Keratinocyte (primary cell): ENCODE measurements at regions not wholly inside any gene's neighbourhood (a gene's known extent, or its start where the extent isn't known, plus 50 kb on each side); places are given as distances from the start of the nearest gene placed in this dataset.

ENCODE experiments used
- DNase-seq: peaks from one replicate; pipeline ENCODE4 v3.0.0-alpha.2; 2011; ENCODE audit warnings: low read depth, missing footprints, low spot score
- FAIRE-seq: peaks from 2 replicates; lab custom pipeline; 2011; peaks lifted over from hg19 to GRCh38; lab: Jason Lieb, UNC
- H2AFZ ChIP-seq: 2 replicates; pipeline ENCODE4 v1.6.0; 2012; ENCODE audit warnings: low read length, control low read depth, inconsistent platforms; ENCODE audit not compliant: control insufficient read depth
- H3K27ac ChIP-seq: 2 replicates; pipeline ENCODE4 v1.5.1; 2011; ENCODE audit warnings: low read length; ENCODE audit not compliant: control insufficient read depth, insufficient read depth
- H3K27me3 ChIP-seq: 3 replicates; pipeline ENCODE4 v1.6.0; 2011; ENCODE audit warnings: low read length; ENCODE audit not compliant: control insufficient read depth, insufficient read depth; ENCODE audit errors: extremely low read depth
- H3K36me3 ChIP-seq, 2 experiments: 2 replicates in 1 of 2; 3 replicates in 1 of 2; pipeline ENCODE4 v1.5.1; 2011; ENCODE audit warnings: low read length in 2 of 2, mild to moderate bottlenecking in 1 of 2; ENCODE audit not compliant: control insufficient read depth in 2 of 2, insufficient read depth in 2 of 2; ENCODE audit errors: extremely low read depth in 1 of 2
- H3K4me1 ChIP-seq: 3 replicates; pipeline ENCODE4 v1.5.1; 2011; ENCODE audit warnings: low read length; ENCODE audit not compliant: control insufficient read depth, insufficient read depth; ENCODE audit errors: extremely low read depth
- H3K4me2 ChIP-seq: 3 replicates; pipeline ENCODE4 v1.6.0; 2011; ENCODE audit warnings: low read depth, low read length; ENCODE audit not compliant: control insufficient read depth, insufficient read depth; ENCODE audit errors: extremely low read depth
- H3K4me3 ChIP-seq, 3 experiments: fragments of 200-600 bp in 1 of 3; sonication (generic) in 1 of 3; 2 replicates in 2 of 3; 3 replicates in 1 of 3; pipeline ENCODE4 v1.5.1; 2011 to 2016; ENCODE audit warnings: low read length in 3 of 3, mild to moderate bottlenecking in 3 of 3, control low read depth in 2 of 3, inconsistent platforms in 1 of 3, low read depth in 1 of 3, mixed read lengths in 1 of 3, mixed run types in 1 of 3, moderate library complexity in 1 of 3; ENCODE audit not compliant: control insufficient read depth in 2 of 3, insufficient read depth in 2 of 3; ENCODE audit errors: extremely low read depth in 1 of 3
- H3K79me2 ChIP-seq: 2 replicates; pipeline ENCODE4 v1.6.0; 2012; ENCODE audit warnings: low read length; ENCODE audit not compliant: control insufficient read depth, insufficient read depth
- H3K9ac ChIP-seq: 3 replicates; pipeline ENCODE4 v1.6.0; 2011; ENCODE audit warnings: low read length; ENCODE audit not compliant: control insufficient read depth, insufficient read depth; ENCODE audit errors: extremely low read depth
- H3K9me1 ChIP-seq: 3 replicates; pipeline ENCODE4 v1.6.0; 2011; ENCODE audit warnings: low read length; ENCODE audit not compliant: control insufficient read depth, insufficient read depth; ENCODE audit errors: extremely low read depth
- H3K9me3 ChIP-seq: 2 replicates; pipeline ENCODE4 v1.5.1; 2012; ENCODE audit warnings: low read depth, low read length; ENCODE audit not compliant: control insufficient read depth
- H4K20me1 ChIP-seq: 3 replicates; pipeline ENCODE4 v1.6.0; 2011; ENCODE audit warnings: low read length; ENCODE audit not compliant: control insufficient read depth, insufficient read depth; ENCODE audit errors: extremely low read depth
- CTCF ChIP-seq, 3 experiments: IDR thresholded peaks in 1 of 3; conservative IDR thresholded peaks in 1 of 3; optimal IDR thresholded peaks in 1 of 3; 2 replicates in 2 of 3; 3 replicates in 1 of 3; pipeline versions ENCODE3 to v1.5.1; 2011; ENCODE audit warnings: low read length in 3 of 3, mild to moderate bottlenecking in 3 of 3, moderate library complexity in 2 of 3, control low read depth in 1 of 3, inconsistent platforms in 1 of 3; ENCODE audit not compliant: insufficient read depth in 2 of 3; ENCODE audit errors: extremely low read depth in 1 of 3
- EZH2 ChIP-seq: IDR thresholded peaks from one replicate; pipeline ENCODE4 v1.6.1; 2012; ENCODE audit warnings: inconsistent platforms, mild to moderate bottlenecking, low read length, moderate library complexity
- dilution Hi-C: fragments of 300-500 bp; cut with MboI; formaldehyde crosslinking; loops from one replicate; pipeline ENCODE4 v1.7.0; 2020; ENCODE audit warnings: low sequenced_read_pairs; ENCODE audit not compliant: extremely low pct_ligation_motif_present

GRCh38 chr15:88719654-88720053 lies 80.8 kb downstream of the ISG20 start:
- H3K9ac ChIP-seq, result no peak overlapping the region
- H2AFZ ChIP-seq, result no peak overlapping the region
- dilution Hi-C loops, result no loop called here
- no peaks in the 10 kb centered on the region for H3K4me1 ChIP-seq
- no peaks in the 10 kb centered on the region for H3K9me1 ChIP-seq
- H3K79me2 ChIP-seq, result no peaks in the 10 kb centered on the region
- H3K9me3 ChIP-seq, result no peaks in the 10 kb centered on the region
- DNase-seq (no peak), FAIRE-seq (no peak)
- no peak overlapping the region for H3K4me2 ChIP-seq
- no peaks in the 10 kb centered on the region for H4K20me1 ChIP-seq
- H3K36me3 ChIP-seq, result no peaks in the 10 kb centered on the region
- H3K4me3 ChIP-seq, result no peak overlapping the region
- H3K27ac ChIP-seq, result no peak overlapping the region
- TF ChIP-seq EZH2 (no peak), CTCF (optimal IDR thresholded peaks at IDR 0.05 in 1 of 3, IDR thresholded peaks at IDR 0.05 in 1 of 3, conservative IDR thresholded peaks at IDR 0.05 in 1 of 3; ENCODE audit: extremely low read depth in 1 of 3, insufficient read depth in 2 of 3, low read length in 3 of 3) (no peak)
- no peaks in the 10 kb centered on the region for H3K27me3 ChIP-seq

- Histone ChIP-seq H3K27me3 (no peaks in the 10 kb centered on the region), H4K20me1 (no peaks in the 10 kb centered on the region), H3K4me2 (no peak overlapping the region), H3K4me3 (no peak overlapping the region), H2AFZ (no peak overlapping the region), H3K9ac (no peak overlapping the region), H3K27ac (no peak overlapping the region), H3K36me3 (no peaks in the 10 kb centered on the region), H3K4me1 (no peaks in the 10 kb centered on the region), H3K9me3 (no peaks in the 10 kb centered on the region), H3K79me2 (no peaks in the 10 kb centered on the region), H3K9me1 (no peaks in the 10 kb centered on the region)
- DNase-seq (no peak), FAIRE-seq (no peak)
- no peak for TF ChIP-seq EZH2
- TF ChIP-seq CTCF (optimal IDR thresholded peaks at IDR 0.05 in 1 of 3, IDR thresholded peaks at IDR 0.05 in 1 of 3, conservative IDR thresholded peaks at IDR 0.05 in 1 of 3; ENCODE audit: extremely low read depth in 1 of 3, insufficient read depth in 2 of 3, low read length in 3 of 3), result no peak
- dilution Hi-C loops, result no loop called here
Observed at GRCh38 chr15:88725305-88726210, 77.7 kb upstream of the ACAN start.
